Prostate gland (tissue), 2 donors: ENCODE measurements at regions not wholly inside any gene's neighbourhood (a gene's known extent, or its start where the extent isn't known, plus 50 kb on each side); places are given as distances from the start of the nearest gene placed in this dataset.

Experiments
- DNase-seq: peaks from one replicate; pipeline ENCODE4 v3.0.0-alpha.2; 2019; ENCODE audit warnings: low spot score
- H3K27ac ChIP-seq, 2 donors: fragments of 200-600 bp; sonication (generic); 2 replicates each; pipeline ENCODE4 v1.5.1; 2017 to 2019
- H3K27me3 ChIP-seq: fragments of 200-600 bp; sonication (generic); replicated peaks from 2 replicates; pipeline ENCODE4 v1.5.1; 2019; ENCODE audit not compliant: insufficient read depth
- H3K36me3 ChIP-seq, 2 donors: fragments of 200-600 bp; sonication (generic); 1 replicate in 1 of 2; 2 replicates in 1 of 2; pipeline versions ENCODE4 v1.5.1 to v1.8.1; 2017 to 2019
- H3K4me1 ChIP-seq: fragments of 200-600 bp; sonication (generic); replicated peaks from 2 replicates; pipeline ENCODE4 v1.5.1; 2019
- H3K4me3 ChIP-seq, 2 donors: fragments of 200-600 bp; sonication (generic); 2 replicates each; pipeline ENCODE4 v1.5.1; 2017 to 2019
- H3K9me3 ChIP-seq: fragments of 200-600 bp; sonication (generic); 2 replicates; pipeline ENCODE4 v1.5.1; 2017
- POLR2A ChIP-seq: fragments of 450-650 bp; IDR thresholded peaks from one replicate; pipeline ENCODE4 v1.6.1; 2016; ENCODE audit warnings: antibody characterized with exemption, mild to moderate bottlenecking
- POLR2AphosphoS5 ChIP-seq: sonication (generic); formaldehyde crosslinking; IDR thresholded peaks from one replicate; pipeline ENCODE4 v1.6.1; 2017; ENCODE audit warnings: antibody characterized with exemption
- WGBS: methylation state at CpG from one replicate; pipeline ENCODE4 v1.1.5; 2018; 5-methylcytosine and 5-hydroxymethylcytosine counted together
- intact Hi-C: fragments of 100-400 bp; cut with DNase I; formaldehyde crosslinking; loops from one replicate; pipeline ENCODE4 v1.14.2; 2022
- TF ChIP-seq, protein P1 (sequence below), 4 experiments: fragments of 200-600 bp in 2 of 4; fragments of 450-650 bp in 2 of 4; sonication (generic) in 2 of 4; IDR thresholded peaks; 1 replicate in 3 of 4; 2 replicates in 1 of 4; pipeline ENCODE4 v1.5.1; 2016 to 2019; ENCODE audit warnings: antibody characterized with exemption in 4 of 4, mild to moderate bottlenecking in 2 of 4, moderate library complexity in 2 of 4

DNA sequence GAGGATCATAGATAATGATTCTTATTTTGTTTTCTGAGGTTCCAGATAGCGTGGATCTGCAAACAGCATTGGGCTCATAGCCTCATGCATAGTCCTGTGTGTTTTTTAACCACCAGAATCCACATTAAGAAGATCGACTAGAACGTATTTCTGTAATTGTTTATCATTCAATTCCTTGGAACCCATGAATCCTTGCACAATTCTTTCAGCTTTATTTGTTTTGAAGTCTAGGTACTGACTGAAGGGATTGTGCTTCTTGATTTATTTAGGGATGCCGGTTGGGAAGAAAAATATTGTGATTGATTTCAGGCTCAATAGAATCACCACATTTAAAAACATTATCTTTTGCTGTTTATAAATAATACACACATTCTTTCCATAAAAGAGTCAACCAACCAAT is 314.6 kb upstream of the ZNF717 start:
- no peaks in the 10 kb centered on the region for H3K36me3 ChIP-seq
- 79% methylated on average over 4 of the region's 4 CpGs for WGBS
- intact Hi-C loops = loop anchor here (10.0 kb wide), 1 partner anchor 75 kb away; no protein-coding TSS in a partner anchor

DNA sequence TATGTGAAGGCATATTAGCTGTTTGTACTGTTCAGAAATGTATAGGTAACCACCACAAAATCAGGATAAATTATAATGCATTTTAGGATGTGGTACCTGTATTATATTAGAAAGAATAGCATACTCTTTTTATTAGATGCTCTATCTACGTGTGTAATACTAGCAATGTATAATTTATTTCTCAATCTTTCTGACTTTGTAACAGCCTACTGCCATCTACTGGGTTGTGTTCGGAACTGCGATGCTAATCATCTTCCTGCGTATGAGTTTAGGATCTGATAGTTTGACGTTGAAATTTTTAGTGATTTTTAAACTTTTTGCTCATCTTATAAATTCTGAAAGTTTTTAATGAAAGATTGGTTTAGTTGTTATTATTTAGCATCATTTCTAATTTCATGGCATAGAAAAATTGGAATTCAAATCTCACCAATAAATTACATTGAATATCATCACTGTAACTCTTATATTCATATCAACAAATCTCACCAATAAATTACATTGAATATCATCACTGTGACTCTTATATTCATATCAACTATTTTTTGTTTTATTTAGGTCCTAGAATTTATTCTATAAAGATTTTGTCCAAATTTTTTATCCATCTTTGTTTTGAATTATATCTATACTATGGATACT is 322.7 kb upstream of the ZNF717 start:
- no peaks in the 10 kb centered on the region for H3K36me3 ChIP-seq
- H3K4me1 ChIP-seq = no peaks in the 10 kb centered on the region
- H3K27me3 ChIP-seq = no peaks in the 10 kb centered on the region
- no peak overlapping the region for H3K27ac ChIP-seq
- intact Hi-C loops = loop anchor here (10.0 kb wide), 1 partner anchor 83 kb away; no protein-coding TSS in a partner anchor
- peak; percentile 4 for DNase-seq
- H3K9me3 ChIP-seq = no peaks in the 10 kb centered on the region
- 4% methylated on average over 5 of the region's 5 CpGs for WGBS
- no peak overlapping the region for H3K4me3 ChIP-seq
- TF ChIP-seq, protein P1, sequence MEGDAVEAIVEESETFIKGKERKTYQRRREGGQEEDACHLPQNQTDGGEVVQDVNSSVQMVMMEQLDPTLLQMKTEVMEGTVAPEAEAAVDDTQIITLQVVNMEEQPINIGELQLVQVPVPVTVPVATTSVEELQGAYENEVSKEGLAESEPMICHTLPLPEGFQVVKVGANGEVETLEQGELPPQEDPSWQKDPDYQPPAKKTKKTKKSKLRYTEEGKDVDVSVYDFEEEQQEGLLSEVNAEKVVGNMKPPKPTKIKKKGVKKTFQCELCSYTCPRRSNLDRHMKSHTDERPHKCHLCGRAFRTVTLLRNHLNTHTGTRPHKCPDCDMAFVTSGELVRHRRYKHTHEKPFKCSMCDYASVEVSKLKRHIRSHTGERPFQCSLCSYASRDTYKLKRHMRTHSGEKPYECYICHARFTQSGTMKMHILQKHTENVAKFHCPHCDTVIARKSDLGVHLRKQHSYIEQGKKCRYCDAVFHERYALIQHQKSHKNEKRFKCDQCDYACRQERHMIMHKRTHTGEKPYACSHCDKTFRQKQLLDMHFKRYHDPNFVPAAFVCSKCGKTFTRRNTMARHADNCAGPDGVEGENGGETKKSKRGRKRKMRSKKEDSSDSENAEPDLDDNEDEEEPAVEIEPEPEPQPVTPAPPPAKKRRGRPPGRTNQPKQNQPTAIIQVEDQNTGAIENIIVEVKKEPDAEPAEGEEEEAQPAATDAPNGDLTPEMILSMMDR (IDR thresholded peaks at IDR 0.05) = peak in 3 of 4 experiments; percentile 49 to 64 (median 55)
- no peak for TF ChIP-seq POLR2A

More for the DNA sequence above, 314.6 kb upstream of the ZNF717 start:
- DNase-seq = no peak
- H3K4me1 ChIP-seq = no peaks in the 10 kb centered on the region
- H3K27me3 ChIP-seq = no peaks in the 10 kb centered on the region
- TF ChIP-seq, protein P1 (IDR thresholded peaks at IDR 0.05) = no peak
- TF ChIP-seq POLR2A (no peak), POLR2AphosphoS5 (no peak)
- no peak overlapping the region for H3K27ac ChIP-seq
- H3K4me3 ChIP-seq = no peak overlapping the region
- no peaks in the 10 kb centered on the region for H3K9me3 ChIP-seq

DNA sequence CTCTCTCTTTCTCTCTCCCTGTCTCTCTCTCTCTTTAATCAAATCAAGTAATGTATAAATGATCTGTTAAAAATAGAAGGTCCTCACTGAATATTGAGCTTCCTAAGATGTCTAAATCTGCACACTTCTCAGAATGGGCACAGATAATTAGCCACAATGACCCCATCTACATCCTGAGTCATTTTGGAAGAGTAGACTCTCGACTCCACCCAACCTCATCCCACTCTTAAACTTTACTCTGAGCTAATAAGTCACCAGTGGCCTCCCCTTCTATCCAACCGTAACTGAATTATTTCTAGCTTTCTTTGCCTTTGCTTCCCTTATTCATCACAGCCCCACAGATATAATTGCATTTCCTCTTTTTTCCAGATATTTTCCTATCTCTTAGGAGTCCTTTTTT is 326.5 kb upstream of the ZNF717 start:
- no peak overlapping the region for H3K4me3 ChIP-seq
- TF ChIP-seq POLR2AphosphoS5 (no peak), POLR2A (no peak)
- TF ChIP-seq, protein P1 (IDR thresholded peaks at IDR 0.05) = no peak
- no peaks in the 10 kb centered on the region for H3K36me3 ChIP-seq
- H3K27me3 ChIP-seq = no peaks in the 10 kb centered on the region
- no peaks in the 10 kb centered on the region for H3K4me1 ChIP-seq
- WGBS = 81% methylated on average over 2 of the region's 2 CpGs
- intact Hi-C loops = no loop called here
- no peak for DNase-seq
- no peak overlapping the region for H3K27ac ChIP-seq
- no peaks in the 10 kb centered on the region for H3K9me3 ChIP-seq

DNA sequence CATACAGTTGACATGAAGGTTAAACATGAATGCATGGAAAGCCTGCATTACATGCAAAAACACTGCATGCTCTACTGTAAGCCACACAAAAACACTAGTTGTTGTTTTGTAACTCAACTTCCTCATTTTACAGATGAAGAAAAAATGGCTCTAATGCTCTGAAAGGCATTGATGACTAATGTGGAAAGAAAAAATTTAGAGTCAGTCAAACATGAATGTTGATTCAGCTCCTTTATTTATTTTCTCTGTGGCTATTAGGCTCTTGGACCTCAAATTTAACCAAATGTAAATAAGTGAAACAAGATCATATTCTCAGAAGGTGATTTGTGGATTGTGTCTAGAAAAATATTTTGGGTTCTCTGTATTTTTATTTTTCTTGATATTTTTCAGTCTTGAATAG is 336.7 kb upstream of the ZNF717 start:
- TF ChIP-seq POLR2A = no peak
- TF ChIP-seq POLR2AphosphoS5 = no peak
- TF ChIP-seq, protein P1 (IDR thresholded peaks at IDR 0.05) = no peak
- no peak for DNase-seq
- no peaks in the 10 kb centered on the region for H3K4me1 ChIP-seq
- no peak overlapping the region for H3K4me3 ChIP-seq
- no peaks in the 10 kb centered on the region for H3K9me3 ChIP-seq
- intact Hi-C loops = no loop called here
- no peaks in the 10 kb centered on the region for H3K36me3 ChIP-seq
- H3K27me3 ChIP-seq = no peaks in the 10 kb centered on the region
- H3K27ac ChIP-seq = no peak overlapping the region

DNA sequence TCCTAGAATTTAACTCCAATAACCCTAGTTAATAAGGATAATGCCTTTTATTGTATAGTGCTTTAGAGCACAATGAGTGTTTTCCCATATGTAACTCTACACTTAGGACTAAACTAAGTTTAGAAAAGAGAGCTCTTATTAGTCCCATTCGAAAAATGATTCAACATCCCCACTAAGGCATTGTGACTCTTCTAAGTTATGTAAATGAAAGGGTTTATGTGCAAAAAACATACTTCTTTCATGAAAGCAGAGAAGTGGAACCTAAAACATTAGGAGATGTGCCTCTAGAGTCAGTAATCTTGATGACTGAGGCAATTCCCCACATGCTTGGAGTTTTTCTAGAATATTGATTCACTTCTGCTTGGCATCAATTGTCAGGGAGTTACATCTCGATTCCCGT is 344.1 kb upstream of the ZNF717 start:
- no peaks in the 10 kb centered on the region for H3K27me3 ChIP-seq
- H3K4me3 ChIP-seq = no peak overlapping the region
- H3K27ac ChIP-seq = no peak overlapping the region
- TF ChIP-seq, protein P1 (IDR thresholded peaks at IDR 0.05) = no peak
- no peak for TF ChIP-seq POLR2A
- TF ChIP-seq POLR2AphosphoS5 = no peak
- DNase-seq = no peak
- 81% methylated on average over 3 of the region's 3 CpGs for WGBS
- H3K36me3 ChIP-seq = no peaks in the 10 kb centered on the region
- no peaks in the 10 kb centered on the region for H3K9me3 ChIP-seq
- intact Hi-C loops = no loop called here
- no peaks in the 10 kb centered on the region for H3K4me1 ChIP-seq
